HCT116 (cell line): ENCODE measurements at regions not wholly inside any gene's neighbourhood (a gene's known extent, or its start where the extent isn't known, plus 50 kb on each side); places are given as distances from the start of the nearest gene placed in this dataset.

Experiments used
- ATAC-seq: fragments of 200-7000 bp; cut with Tn5 transposase; 2 replicates; pipeline ENCODE4 v1.9.1; 2020; ENCODE audit warnings: mild to moderate bottlenecking, moderate library complexity
- BruUV-seq: library from RNA; stranded (reverse); fragments of 400-500 nt; replicated peaks from 2 replicates; lab custom pipeline; 2021; lab: Mats Ljungman, UMichigan
- CTCF ChIA-PET: fragments of 300-600 bp; sonication (Branson Sonifier 250); formaldehyde crosslinking; loops from one replicate; lab custom pipeline; 2021; ENCODE audit warnings: antibody characterized with exemption; lab: Charles Lee
- POLR2A ChIA-PET: fragments of 300-600, 350-600 bp; sonication (Branson Sonifier 250); formaldehyde crosslinking; loops from one replicate; lab custom pipeline; 2021; ENCODE audit warnings: antibody characterized with exemption; lab: Charles Lee
- RAD21 ChIA-PET, 2 experiments: fragments of 300-600 bp; sonication (Branson Sonifier 250); formaldehyde crosslinking; loops; one replicate each; lab custom pipeline; 2023; ENCODE audit warnings: low total read pairs in 2 of 2; ENCODE audit not compliant: uncharacterized antibody in 2 of 2, unreplicated experiment in 2 of 2, low non-redundant PET in 1 of 2; lab: Charles Lee
- DNase-seq: peaks from one replicate; pipeline ENCODE4 v3.0.0-alpha.2; 2010; ENCODE audit warnings: low read depth, low spot score
- H2AFZ ChIP-seq: fragments of 200-600 bp; shearing (Covaris generic), sonication (generic); 2 replicates; pipeline ENCODE4 v1.6.1; 2017; ENCODE audit warnings: low read depth, mixed run types, mixed read lengths, antibody characterized with exemption, low read length; ENCODE audit not compliant: poor library complexity, severe bottlenecking
- H3K27ac ChIP-seq: 2 replicates; pipeline ENCODE4 v1.5.1; 2012; ENCODE audit warnings: low read depth, low read length
- H3K27me3 ChIP-seq: fragments of 200-600 bp; sonication (generic); 2 replicates; pipeline ENCODE4 v1.6.1; 2016; ENCODE audit warnings: mixed run types, low read length, mixed read lengths; ENCODE audit not compliant: insufficient read depth
- H3K36me3 ChIP-seq, 2 experiments: fragments of 200-500 bp in 1 of 2; fragments of 200-600 bp in 1 of 2; sonication (Bioruptor generic) in 1 of 2; sonication (generic) in 1 of 2; 2 replicates each; pipeline versions ENCODE4 v1.5.1 to v1.6.1; 2014 to 2016; ENCODE audit warnings: low read length in 2 of 2, inconsistent platforms in 1 of 2, mixed read lengths in 1 of 2, mixed run types in 1 of 2; ENCODE audit not compliant: insufficient read depth in 2 of 2, control insufficient read depth in 1 of 2
- H3K4me1 ChIP-seq, 2 experiments: fragments of 200-600 bp in 1 of 2; sonication (generic) in 1 of 2; 2 replicates each; pipeline versions ENCODE4 v1.5.1 to v1.6.1; 2012 to 2017; ENCODE audit warnings: low read length in 2 of 2, inconsistent platforms in 1 of 2, mild to moderate bottlenecking in 1 of 2, mixed read lengths in 1 of 2, mixed run types in 1 of 2, moderate library complexity in 1 of 2; ENCODE audit not compliant: insufficient read depth in 2 of 2, control insufficient read depth in 1 of 2
- H3K4me2 ChIP-seq: fragments of 200-600 bp; sonication (generic); 2 replicates; pipeline ENCODE4 v1.6.1; 2017; ENCODE audit warnings: mixed run types, low read length, mixed read lengths
- H3K4me3 ChIP-seq, 2 experiments: fragments of 200-600 bp in 1 of 2; sonication (generic) in 1 of 2; replicated peaks in 1 of 2; 2 replicates each; pipeline ENCODE4 v1.5.1; 2011 to 2016; ENCODE audit warnings: low read length in 2 of 2, control low read depth in 1 of 2, low read depth in 1 of 2, mild to moderate bottlenecking in 1 of 2, mixed read lengths in 1 of 2, mixed run types in 1 of 2
- H3K79me2 ChIP-seq: fragments of 200-600 bp; sonication (generic); 2 replicates; pipeline ENCODE4 v1.6.1; 2017; ENCODE audit warnings: mild to moderate bottlenecking, mixed run types, low read length, moderate library complexity, mixed read lengths; ENCODE audit not compliant: insufficient read depth
- H3K9ac ChIP-seq: fragments of 200-600 bp; sonication (generic); 2 replicates; pipeline ENCODE4 v1.6.1; 2016; ENCODE audit warnings: low read length, mixed read lengths
- H3K9me2 ChIP-seq: fragments of 200-600 bp; sonication (generic), shearing (Covaris generic); 2 replicates; pipeline ENCODE4 v1.6.1; 2017; ENCODE audit warnings: mixed run types, mild to moderate bottlenecking, moderate library complexity; ENCODE audit not compliant: insufficient read depth
- H3K9me3 ChIP-seq, 2 experiments: fragments of 200-500 bp in 1 of 2; fragments of 200-600 bp in 1 of 2; sonication (Bioruptor generic) in 1 of 2; sonication (generic) in 1 of 2; 2 replicates each; pipeline ENCODE4 v1.6.1; 2014 to 2017; ENCODE audit warnings: low read length in 2 of 2, mixed read lengths in 2 of 2, inconsistent platforms in 1 of 2, low read depth in 1 of 2, mild to moderate bottlenecking in 1 of 2, mixed run types in 1 of 2, moderate library complexity in 1 of 2; ENCODE audit not compliant: control insufficient read depth in 1 of 2, insufficient read depth in 1 of 2
- H4K20me1 ChIP-seq: fragments of 200-600 bp; sonication (generic), shearing (Covaris generic); 2 replicates; pipeline ENCODE4 v1.6.1; 2017; ENCODE audit warnings: mixed run types, mild to moderate bottlenecking, moderate library complexity; ENCODE audit not compliant: insufficient read depth
- EGR1 ChIP-seq: IDR thresholded peaks from 2 replicates; pipeline ENCODE4 v1.6.1; 2012; ENCODE audit warnings: low read depth
- ELF1 ChIP-seq: IDR thresholded peaks from 2 replicates; pipeline ENCODE4 v1.6.1; 2012; ENCODE audit warnings: low read depth, borderline replicate concordance
- EZH2 ChIP-seq: fragments of 200-600 bp; sonication (generic); IDR thresholded peaks from 2 replicates; pipeline ENCODE4 v1.6.1; 2017; ENCODE audit warnings: antibody characterized with exemption, mixed run types
- EZH2phosphoT487 ChIP-seq: fragments of 200-600 bp; IDR thresholded peaks from 2 replicates; pipeline ENCODE4 v1.6.1; 2018; ENCODE audit warnings: antibody characterized with exemption, borderline replicate concordance
- FOSL1 ChIP-seq: IDR thresholded peaks from 2 replicates; pipeline ENCODE4 v1.6.1; 2012; ENCODE audit warnings: low read depth
- JUND ChIP-seq: IDR thresholded peaks from 2 replicates; pipeline ENCODE4 v1.6.1; 2012
- POLR2A ChIP-seq: IDR thresholded peaks from 2 replicates; pipeline ENCODE4 v1.7.0; 2011; ENCODE audit warnings: borderline replicate concordance; ENCODE audit not compliant: insufficient read depth, insufficient read length; ENCODE audit errors: extremely low read depth
- RAD21 ChIP-seq: IDR thresholded peaks from 2 replicates; pipeline ENCODE4 v1.6.1; 2012; ENCODE audit warnings: low read depth, mild to moderate bottlenecking
- SIN3A ChIP-seq: IDR thresholded peaks from 2 replicates; pipeline ENCODE4 v1.6.1; 2012; ENCODE audit warnings: low read depth
- SP1 ChIP-seq: IDR thresholded peaks from 2 replicates; pipeline ENCODE4 v1.6.1; 2012; ENCODE audit warnings: low read depth
- SRF ChIP-seq: IDR thresholded peaks from 2 replicates; pipeline ENCODE4 v1.6.1; 2012; ENCODE audit warnings: low read depth
- TCF7L2 ChIP-seq: IDR thresholded peaks from 2 replicates; pipeline ENCODE4 v1.7.0; 2011; ENCODE audit warnings: borderline replicate concordance, inconsistent platforms; ENCODE audit not compliant: insufficient read depth, insufficient read length; ENCODE audit errors: extremely low read depth
- YY1 ChIP-seq: IDR thresholded peaks from 2 replicates; pipeline ENCODE4 v1.6.1; 2011; ENCODE audit warnings: low read length, low read depth, moderate library complexity, mild to moderate bottlenecking; ENCODE audit not compliant: insufficient replicate concordance; ENCODE audit errors: extremely low read depth
- ZFX ChIP-seq: fragments of 450-650 bp; IDR thresholded peaks from 2 replicates; pipeline ENCODE4 v1.6.1; 2017
- intact Hi-C: fragments of 100-400 bp; cut with micrococcal nuclease; formaldehyde crosslinking; loops from 2 replicates; pipeline ENCODE4 v1.10.0; 2022
- TF ChIP-seq, protein P1 (sequence below): IDR thresholded peaks from 2 replicates; pipeline ENCODE4 v1.6.1; 2011; ENCODE audit warnings: mild to moderate bottlenecking, low read length, moderate library complexity; ENCODE audit not compliant: insufficient replicate concordance; ENCODE audit errors: extremely low read depth
- TF ChIP-seq, protein P2 (sequence below): IDR thresholded peaks from 2 replicates; pipeline ENCODE4 v1.6.1; 2012; ENCODE audit warnings: low read depth
- TF ChIP-seq, protein P3 (sequence below), 3 experiments: fragments of 200-600 bp in 1 of 3; sonication (generic) in 1 of 3; IDR thresholded peaks in 2 of 3; conservative IDR thresholded peaks in 1 of 3; 2 replicates each; pipeline ENCODE4 v1.5.1; 2012 to 2017; ENCODE audit warnings: low read depth in 2 of 3, low read length in 2 of 3, antibody characterized with exemption in 1 of 3, borderline replicate concordance in 1 of 3, control low read depth in 1 of 3, mild to moderate bottlenecking in 1 of 3, mixed read lengths in 1 of 3, mixed run types in 1 of 3, moderate library complexity in 1 of 3; ENCODE audit not compliant: insufficient read depth in 1 of 3
- TF ChIP-seq, protein P4 (sequence below): IDR thresholded peaks from 2 replicates; pipeline ENCODE4 v1.6.1; 2012

DNA sequence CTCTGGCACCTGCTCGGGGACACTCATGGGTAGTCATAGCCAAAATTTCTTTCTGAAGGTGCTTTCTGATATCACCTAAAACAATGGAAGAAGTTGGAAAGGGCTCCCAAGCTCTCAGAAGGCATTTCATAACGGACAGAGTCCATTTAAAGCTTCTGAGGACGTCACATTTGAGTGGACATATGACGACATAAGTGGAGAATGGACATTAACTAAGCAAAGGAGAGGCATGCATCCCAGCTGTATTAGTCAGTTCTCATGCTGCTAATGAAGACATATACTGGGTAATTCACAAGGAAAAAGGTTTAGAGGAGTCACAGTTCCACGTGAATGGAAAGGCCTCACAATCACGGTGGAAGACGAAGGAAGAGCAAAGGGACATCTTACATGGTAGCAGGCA, 260.2 kb upstream of the DYNLRB2 start:
- BruUV-seq = no TSS peak
- ChIA-PET CTCF (no interaction called here), RAD21 (no interaction called here), POLR2A (no interaction called here)
- Histone ChIP-seq H3K27me3 (no peaks in the 10 kb centered on the region), H3K4me2 (no peak overlapping the region), H3K9ac (no peak overlapping the region), H3K9me3 (peaks cover 56 to 63% of the 10 kb centered on the region in 2 experiments; a peak in 3 of 4 replicates), H3K36me3 (no peaks in the 10 kb centered on the region), H3K4me1 (no peaks in the 10 kb centered on the region), H4K20me1 (no peaks in the 10 kb centered on the region), H2AFZ (no peak overlapping the region), H3K4me3 (no peak overlapping the region), H3K27ac (no peak overlapping the region), H3K9me2 (no peaks in the 10 kb centered on the region), H3K79me2 (no peaks in the 10 kb centered on the region)
- intact Hi-C loops = no loop called here
- ATAC-seq (no peak), DNase-seq (no peak)
- no peak for TF ChIP-seq SRF
- TF ChIP-seq EZH2 = no peak
- TF ChIP-seq, protein P1, sequence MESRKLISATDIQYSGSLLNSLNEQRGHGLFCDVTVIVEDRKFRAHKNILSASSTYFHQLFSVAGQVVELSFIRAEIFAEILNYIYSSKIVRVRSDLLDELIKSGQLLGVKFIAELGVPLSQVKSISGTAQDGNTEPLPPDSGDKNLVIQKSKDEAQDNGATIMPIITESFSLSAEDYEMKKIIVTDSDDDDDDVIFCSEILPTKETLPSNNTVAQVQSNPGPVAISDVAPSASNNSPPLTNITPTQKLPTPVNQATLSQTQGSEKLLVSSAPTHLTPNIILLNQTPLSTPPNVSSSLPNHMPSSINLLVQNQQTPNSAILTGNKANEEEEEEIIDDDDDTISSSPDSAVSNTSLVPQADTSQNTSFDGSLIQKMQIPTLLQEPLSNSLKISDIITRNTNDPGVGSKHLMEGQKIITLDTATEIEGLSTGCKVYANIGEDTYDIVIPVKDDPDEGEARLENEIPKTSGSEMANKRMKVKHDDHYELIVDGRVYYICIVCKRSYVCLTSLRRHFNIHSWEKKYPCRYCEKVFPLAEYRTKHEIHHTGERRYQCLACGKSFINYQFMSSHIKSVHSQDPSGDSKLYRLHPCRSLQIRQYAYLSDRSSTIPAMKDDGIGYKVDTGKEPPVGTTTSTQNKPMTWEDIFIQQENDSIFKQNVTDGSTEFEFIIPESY = no peak
- TF ChIP-seq ZFX = no peak
- TF ChIP-seq SP1 = no peak
- TF ChIP-seq EGR1 = no peak
- TF ChIP-seq FOSL1 = no peak
- no peak for TF ChIP-seq TCF7L2
- no peak for TF ChIP-seq RAD21
- no peak for TF ChIP-seq YY1
- no peak for TF ChIP-seq EZH2phosphoT487
- TF ChIP-seq, protein P2, sequence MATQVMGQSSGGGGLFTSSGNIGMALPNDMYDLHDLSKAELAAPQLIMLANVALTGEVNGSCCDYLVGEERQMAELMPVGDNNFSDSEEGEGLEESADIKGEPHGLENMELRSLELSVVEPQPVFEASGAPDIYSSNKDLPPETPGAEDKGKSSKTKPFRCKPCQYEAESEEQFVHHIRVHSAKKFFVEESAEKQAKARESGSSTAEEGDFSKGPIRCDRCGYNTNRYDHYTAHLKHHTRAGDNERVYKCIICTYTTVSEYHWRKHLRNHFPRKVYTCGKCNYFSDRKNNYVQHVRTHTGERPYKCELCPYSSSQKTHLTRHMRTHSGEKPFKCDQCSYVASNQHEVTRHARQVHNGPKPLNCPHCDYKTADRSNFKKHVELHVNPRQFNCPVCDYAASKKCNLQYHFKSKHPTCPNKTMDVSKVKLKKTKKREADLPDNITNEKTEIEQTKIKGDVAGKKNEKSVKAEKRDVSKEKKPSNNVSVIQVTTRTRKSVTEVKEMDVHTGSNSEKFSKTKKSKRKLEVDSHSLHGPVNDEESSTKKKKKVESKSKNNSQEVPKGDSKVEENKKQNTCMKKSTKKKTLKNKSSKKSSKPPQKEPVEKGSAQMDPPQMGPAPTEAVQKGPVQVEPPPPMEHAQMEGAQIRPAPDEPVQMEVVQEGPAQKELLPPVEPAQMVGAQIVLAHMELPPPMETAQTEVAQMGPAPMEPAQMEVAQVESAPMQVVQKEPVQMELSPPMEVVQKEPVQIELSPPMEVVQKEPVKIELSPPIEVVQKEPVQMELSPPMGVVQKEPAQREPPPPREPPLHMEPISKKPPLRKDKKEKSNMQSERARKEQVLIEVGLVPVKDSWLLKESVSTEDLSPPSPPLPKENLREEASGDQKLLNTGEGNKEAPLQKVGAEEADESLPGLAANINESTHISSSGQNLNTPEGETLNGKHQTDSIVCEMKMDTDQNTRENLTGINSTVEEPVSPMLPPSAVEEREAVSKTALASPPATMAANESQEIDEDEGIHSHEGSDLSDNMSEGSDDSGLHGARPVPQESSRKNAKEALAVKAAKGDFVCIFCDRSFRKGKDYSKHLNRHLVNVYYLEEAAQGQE = no peak
- no peak for TF ChIP-seq ELF1
- TF ChIP-seq, protein P3, sequence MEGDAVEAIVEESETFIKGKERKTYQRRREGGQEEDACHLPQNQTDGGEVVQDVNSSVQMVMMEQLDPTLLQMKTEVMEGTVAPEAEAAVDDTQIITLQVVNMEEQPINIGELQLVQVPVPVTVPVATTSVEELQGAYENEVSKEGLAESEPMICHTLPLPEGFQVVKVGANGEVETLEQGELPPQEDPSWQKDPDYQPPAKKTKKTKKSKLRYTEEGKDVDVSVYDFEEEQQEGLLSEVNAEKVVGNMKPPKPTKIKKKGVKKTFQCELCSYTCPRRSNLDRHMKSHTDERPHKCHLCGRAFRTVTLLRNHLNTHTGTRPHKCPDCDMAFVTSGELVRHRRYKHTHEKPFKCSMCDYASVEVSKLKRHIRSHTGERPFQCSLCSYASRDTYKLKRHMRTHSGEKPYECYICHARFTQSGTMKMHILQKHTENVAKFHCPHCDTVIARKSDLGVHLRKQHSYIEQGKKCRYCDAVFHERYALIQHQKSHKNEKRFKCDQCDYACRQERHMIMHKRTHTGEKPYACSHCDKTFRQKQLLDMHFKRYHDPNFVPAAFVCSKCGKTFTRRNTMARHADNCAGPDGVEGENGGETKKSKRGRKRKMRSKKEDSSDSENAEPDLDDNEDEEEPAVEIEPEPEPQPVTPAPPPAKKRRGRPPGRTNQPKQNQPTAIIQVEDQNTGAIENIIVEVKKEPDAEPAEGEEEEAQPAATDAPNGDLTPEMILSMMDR (IDR thresholded peaks at IDR 0.05 in 2 of 3, conservative IDR thresholded peaks at IDR 0.05 in 1 of 3; ENCODE audit: borderline replicate concordance in 1 of 3, insufficient read depth in 1 of 3, low read depth in 2 of 3, low read length in 2 of 3) = no peak
- TF ChIP-seq, protein P4, sequence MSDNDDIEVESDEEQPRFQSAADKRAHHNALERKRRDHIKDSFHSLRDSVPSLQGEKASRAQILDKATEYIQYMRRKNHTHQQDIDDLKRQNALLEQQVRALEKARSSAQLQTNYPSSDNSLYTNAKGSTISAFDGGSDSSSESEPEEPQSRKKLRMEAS = no peak
- no peak for TF ChIP-seq JUND
- no peak for TF ChIP-seq SIN3A
- no peak for TF ChIP-seq POLR2A
